ENCODE measurements at regions not wholly inside any gene's neighbourhood (a gene's known extent, or its start where the extent isn't known, plus 50 kb on each side); places are given as distances from the start of the nearest gene placed in this dataset.

GRCh38 chr4:157763490-157763889 is 409.3 kb downstream of the GASK1B start:
- H3K4me3 Mint-ChIP-seq: no peak overlapping the region
- Histone ChIP-seq H3K27me3 (replicated peaks in 1 of 4; ENCODE audit: control extremely low read depth in 1 of 4, control insufficient read depth in 3 of 4, insufficient read depth in 4 of 4, low read length in 3 of 4) (no peaks in the 10 kb centered on the region), H3K4me2 (replicated peaks; ENCODE audit: low read depth, low read length, poor library complexity, severe bottlenecking) (no peak overlapping the region), H4K20me1 (ENCODE audit: control insufficient read depth, insufficient read depth, low read length, poor library complexity, severe bottlenecking) (no peaks in the 10 kb centered on the region), H3K4me1 (ENCODE audit: control insufficient read depth in 2 of 2, insufficient read depth in 2 of 2, low read length in 2 of 2) (no peaks in the 10 kb centered on the region), H3K27ac (ENCODE audit: low read length in 2 of 2) (no peak overlapping the region), H3K4me3 (ENCODE audit: control extremely low read depth in 1 of 5, extremely low read depth in 1 of 5, insufficient read depth in 1 of 5, low read depth in 2 of 5, low read length in 4 of 5) (no peak overlapping the region), H3K9ac (ENCODE audit: low read length) (no peak overlapping the region), H3K36me3 (replicated peaks in 1 of 2; ENCODE audit: control extremely low read depth in 1 of 2, control insufficient read depth in 1 of 2, extremely low read depth in 1 of 2, insufficient read depth in 2 of 2, low read length in 1 of 2) (no peaks in the 10 kb centered on the region), H3K9me3 (ENCODE audit: control extremely low read depth in 1 of 3, control insufficient read depth in 2 of 3, insufficient read depth in 1 of 3, low read length in 2 of 3) (peaks cover 0 to 2% (median 0%) of the 10 kb centered on the region in 3 donors), H3K79me2 (ENCODE audit: control insufficient read depth, insufficient read depth, low read length) (no peaks in the 10 kb centered on the region), H2AFZ (ENCODE audit: insufficient read depth, low read depth, low read length, poor library complexity, severe bottlenecking) (no peak overlapping the region)
- CTCF ChIA-PET: no interaction called here
- H3K9me3 Mint-ChIP-seq (ENCODE audit: insufficient read depth): peaks cover 2% of the 10 kb centered on the region
- no peak for DNase-seq
- no CpG with 5 or more reads among the region's 1 CpG for WGBS (ENCODE audit: insufficient coverage)
- POLR2A ChIA-PET: no interaction called here
- H3K27me3 Mint-ChIP-seq: no peaks in the 10 kb centered on the region
- H3K27ac Mint-ChIP-seq: no peak overlapping the region
- H3K4me1 Mint-ChIP-seq: no peaks in the 10 kb centered on the region
- no peak for TF ChIP-seq EZH2 (IDR thresholded peaks at IDR 0.05; ENCODE audit: borderline replicate concordance, insufficient read depth, low read depth, low read length, poor library complexity, severe bottlenecking)
- TF ChIP-seq, protein P1, sequence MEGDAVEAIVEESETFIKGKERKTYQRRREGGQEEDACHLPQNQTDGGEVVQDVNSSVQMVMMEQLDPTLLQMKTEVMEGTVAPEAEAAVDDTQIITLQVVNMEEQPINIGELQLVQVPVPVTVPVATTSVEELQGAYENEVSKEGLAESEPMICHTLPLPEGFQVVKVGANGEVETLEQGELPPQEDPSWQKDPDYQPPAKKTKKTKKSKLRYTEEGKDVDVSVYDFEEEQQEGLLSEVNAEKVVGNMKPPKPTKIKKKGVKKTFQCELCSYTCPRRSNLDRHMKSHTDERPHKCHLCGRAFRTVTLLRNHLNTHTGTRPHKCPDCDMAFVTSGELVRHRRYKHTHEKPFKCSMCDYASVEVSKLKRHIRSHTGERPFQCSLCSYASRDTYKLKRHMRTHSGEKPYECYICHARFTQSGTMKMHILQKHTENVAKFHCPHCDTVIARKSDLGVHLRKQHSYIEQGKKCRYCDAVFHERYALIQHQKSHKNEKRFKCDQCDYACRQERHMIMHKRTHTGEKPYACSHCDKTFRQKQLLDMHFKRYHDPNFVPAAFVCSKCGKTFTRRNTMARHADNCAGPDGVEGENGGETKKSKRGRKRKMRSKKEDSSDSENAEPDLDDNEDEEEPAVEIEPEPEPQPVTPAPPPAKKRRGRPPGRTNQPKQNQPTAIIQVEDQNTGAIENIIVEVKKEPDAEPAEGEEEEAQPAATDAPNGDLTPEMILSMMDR (IDR thresholded peaks at IDR 0.05): no peak
- intact Hi-C loops (cut with micrococcal nuclease): no loop called here
- no peak for ATAC-seq (ENCODE audit: low read depth)

DNA sequence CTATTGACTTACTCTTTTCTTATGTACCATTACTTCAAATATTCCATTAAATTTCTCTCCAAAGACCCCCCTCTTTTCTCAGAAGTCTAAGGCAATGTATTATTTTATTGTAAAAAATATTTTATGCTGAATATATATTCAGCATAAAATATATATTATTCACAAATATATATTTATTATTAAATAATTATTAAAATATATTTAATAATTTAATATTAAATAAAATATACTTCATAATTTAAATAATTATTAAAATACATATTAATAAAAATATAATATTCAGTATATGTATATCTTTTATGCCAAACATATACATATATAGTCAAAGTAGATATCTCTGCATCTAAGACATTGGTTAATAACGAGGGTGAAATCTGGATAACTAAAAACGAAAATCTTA is 418.4 kb downstream of the GASK1B start:
- no peak overlapping the region for H3K4me3 Mint-ChIP-seq
- no CpG with 5 or more reads among the region's 2 CpGs for WGBS (ENCODE audit: insufficient coverage)

More for the DNA sequence above, 418.4 kb downstream of the GASK1B start:
- H3K9me3 ChIP-seq (ENCODE audit: control extremely low read depth in 1 of 3, control insufficient read depth in 2 of 3, insufficient read depth in 1 of 3, low read length in 2 of 3): peaks cover 0 to 4% (median 0%) of the 10 kb centered on the region in 3 donors
- H3K4me2 ChIP-seq (replicated peaks; ENCODE audit: low read depth, low read length, poor library complexity, severe bottlenecking): no peak overlapping the region
- ChIA-PET CTCF (no interaction called here), POLR2A (no interaction called here)
- no peak overlapping the region for H2AFZ ChIP-seq (ENCODE audit: insufficient read depth, low read depth, low read length, poor library complexity, severe bottlenecking)
- no peaks in the 10 kb centered on the region for H3K79me2 ChIP-seq (ENCODE audit: control insufficient read depth, insufficient read depth, low read length)
- H3K9me3 Mint-ChIP-seq (ENCODE audit: insufficient read depth): peaks cover 9% of the 10 kb centered on the region
- TF ChIP-seq, protein P1 (IDR thresholded peaks at IDR 0.05): no peak
- TF ChIP-seq EZH2 (IDR thresholded peaks at IDR 0.05; ENCODE audit: borderline replicate concordance, insufficient read depth, low read depth, low read length, poor library complexity, severe bottlenecking): no peak
- H3K36me3 ChIP-seq (replicated peaks in 1 of 2; ENCODE audit: control extremely low read depth in 1 of 2, control insufficient read depth in 1 of 2, extremely low read depth in 1 of 2, insufficient read depth in 2 of 2, low read length in 1 of 2): no peaks in the 10 kb centered on the region
- DNase-seq: no peak
- H3K27ac ChIP-seq (ENCODE audit: low read length in 2 of 2): no peak overlapping the region
- no peak overlapping the region for H3K9ac ChIP-seq (ENCODE audit: low read length)
- intact Hi-C loops (cut with micrococcal nuclease): no loop called here
- no peaks in the 10 kb centered on the region for H3K27me3 Mint-ChIP-seq
- no peak overlapping the region for H3K4me3 ChIP-seq (ENCODE audit: control extremely low read depth in 1 of 5, extremely low read depth in 1 of 5, insufficient read depth in 1 of 5, low read depth in 2 of 5, low read length in 4 of 5)
- no peak for ATAC-seq (ENCODE audit: low read depth)
- no peaks in the 10 kb centered on the region for H3K27me3 ChIP-seq (replicated peaks in 1 of 4; ENCODE audit: control extremely low read depth in 1 of 4, control insufficient read depth in 3 of 4, insufficient read depth in 4 of 4, low read length in 3 of 4)
- no peaks in the 10 kb centered on the region for H3K4me1 ChIP-seq (ENCODE audit: control insufficient read depth in 2 of 2, insufficient read depth in 2 of 2, low read length in 2 of 2)
- H3K27ac Mint-ChIP-seq: no peak overlapping the region
- no peaks in the 10 kb centered on the region for H4K20me1 ChIP-seq (ENCODE audit: control insufficient read depth, insufficient read depth, low read length, poor library complexity, severe bottlenecking)
- H3K4me1 Mint-ChIP-seq: no peaks in the 10 kb centered on the region

Data from B cell (primary cell).